HG03103 (cell line): ENCODE measurements at regions not wholly inside any gene's neighbourhood (a gene's known extent, or its start where the extent isn't known, plus 50 kb on each side); places are given as distances from the start of the nearest gene placed in this dataset.

ENCODE experiments used
- ATAC-seq: cut with Tn5 transposase; IDR thresholded peaks from one replicate; pipeline ENCODE4 v1.9.1; 2021; ENCODE audit warnings: low read depth; ENCODE audit not compliant: unreplicated experiment

- ATAC-seq, result no peak
Measured at GRCh38 chr20:57891014-57891413, 181.2 kb upstream of the PMEPA1 start.

- ATAC-seq, result no peak
Measured at GRCh38 chr20:57890202-57890800, 180.5 kb upstream of the PMEPA1 start.

- ATAC-seq, result no peak
Measured at GRCh38 chr20:57888591-57888990, 178.8 kb upstream of the PMEPA1 start.

GRCh38 chr20:57884956-57885355, 175.1 kb upstream of the PMEPA1 start:
- no peak for ATAC-seq

GRCh38 chr20:57883761-57884160, 173.9 kb upstream of the PMEPA1 start:
- no peak for ATAC-seq

GRCh38 chr20:57883224-57883623, 173.4 kb upstream of the PMEPA1 start:
- ATAC-seq, result no peak

- ATAC-seq, result no peak
Measured at GRCh38 chr20:57882451-57883161, 172.8 kb upstream of the PMEPA1 start.

- ATAC-seq, result no peak
Measured at GRCh38 chr20:57881466-57882385, 171.9 kb upstream of the PMEPA1 start.

GRCh38 chr20:57880571-57880892, 170.7 kb upstream of the PMEPA1 start:
- no peak for ATAC-seq

- ATAC-seq, result no peak
Measured at GRCh38 chr20:57879779-57880570, 170.2 kb upstream of the PMEPA1 start.

- ATAC-seq, result no peak
Measured at GRCh38 chr20:57879437-57879778, 169.6 kb upstream of the PMEPA1 start.

GRCh38 chr20:57878786-57879424, 169.1 kb upstream of the PMEPA1 start:
- ATAC-seq, result no peak

- ATAC-seq, result no peak
Measured at GRCh38 chr20:57877995-57878394, 168.2 kb upstream of the PMEPA1 start.

GRCh38 chr20:57877131-57877824, 167.5 kb upstream of the PMEPA1 start:
- no peak for ATAC-seq

GRCh38 chr20:57876163-57876562, 166.3 kb upstream of the PMEPA1 start:
- ATAC-seq, result no peak

- no peak for ATAC-seq
Measured at GRCh38 chr20:57874141-57874540, 164.3 kb upstream of the PMEPA1 start.

GRCh38 chr20:57872816-57873409, 163.1 kb upstream of the PMEPA1 start:
- ATAC-seq, result no peak

GRCh38 chr20:57871237-57871632, 161.4 kb upstream of the PMEPA1 start:
- ATAC-seq, result no peak

- ATAC-seq, result no peak
Measured at GRCh38 chr20:57870597-57871236, 160.9 kb upstream of the PMEPA1 start.
